ENCODE measurements at regions not wholly inside any gene's neighbourhood (a gene's known extent, or its start where the extent isn't known, plus 50 kb on each side); places are given as distances from the start of the nearest gene placed in this dataset.
"Not testable (repeated sequence)": the region's sequence is repeated elsewhere in the genome, so short reads cannot be mapped to it uniquely, and the experiment has no call there.

- no peak for DNase-seq
These were observed 999.5 kb upstream of the INTU start for GRCh38 chr4:126633306-126633705.

- DNase-seq = no peak
These were observed 995.1 kb upstream of the INTU start for GRCh38 chr4:126637706-126638105.

GRCh38 chr4:126647320-126647719 is 985.4 kb upstream of the INTU start:
- no peak for DNase-seq

DNA sequence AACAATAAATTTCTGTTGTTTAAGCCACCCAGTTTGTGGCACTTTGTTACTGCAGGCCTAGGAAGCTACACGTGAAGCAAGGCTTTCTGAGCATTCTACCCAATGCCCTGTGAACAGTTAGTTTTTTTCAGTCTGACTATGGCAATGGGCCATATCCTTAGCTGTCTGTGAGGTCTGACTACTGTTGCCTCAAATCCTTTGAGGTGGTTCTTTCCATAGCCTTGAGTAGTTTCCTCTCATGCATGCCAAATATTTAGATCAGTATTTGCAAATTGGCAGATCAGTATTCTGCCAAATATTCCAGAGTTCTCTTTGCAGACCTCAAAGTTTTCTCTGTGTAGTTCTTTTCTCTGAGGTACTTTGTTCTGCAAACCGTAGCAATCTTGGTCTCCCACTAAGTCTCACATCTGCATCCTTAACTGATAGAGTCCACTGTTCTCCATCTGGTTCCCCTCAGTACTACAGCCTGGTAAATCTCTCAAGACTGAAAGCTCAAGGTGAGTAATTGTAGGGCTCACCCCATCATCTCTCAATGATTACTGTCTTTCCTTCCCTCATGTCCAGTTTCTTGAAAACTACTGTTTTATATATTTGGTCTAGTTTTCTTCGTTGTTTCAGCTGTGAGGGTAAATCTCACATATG is 984.9 kb upstream of the INTU start:
- no peak for DNase-seq

DNA sequence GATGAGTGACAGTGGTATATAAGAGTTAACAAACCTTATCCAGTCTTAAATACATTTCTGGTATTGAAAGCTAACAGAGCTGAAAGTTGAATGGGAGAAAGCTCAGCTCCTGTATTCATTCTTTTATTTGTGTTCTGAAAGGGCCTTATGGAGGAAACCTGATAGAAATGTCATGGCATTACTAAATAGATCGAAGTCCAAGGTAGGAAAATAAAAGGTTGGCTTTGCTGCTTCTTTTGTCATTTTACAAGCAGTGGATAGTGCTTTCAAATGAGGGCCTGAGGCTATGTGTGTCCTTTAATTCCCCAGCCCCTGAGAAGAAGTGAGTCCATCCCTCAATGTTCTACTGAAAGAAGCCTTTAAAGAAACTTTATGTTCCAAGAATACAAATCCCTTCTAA is 974.3 kb upstream of the INTU start:
- DNase-seq = no peak

DNA sequence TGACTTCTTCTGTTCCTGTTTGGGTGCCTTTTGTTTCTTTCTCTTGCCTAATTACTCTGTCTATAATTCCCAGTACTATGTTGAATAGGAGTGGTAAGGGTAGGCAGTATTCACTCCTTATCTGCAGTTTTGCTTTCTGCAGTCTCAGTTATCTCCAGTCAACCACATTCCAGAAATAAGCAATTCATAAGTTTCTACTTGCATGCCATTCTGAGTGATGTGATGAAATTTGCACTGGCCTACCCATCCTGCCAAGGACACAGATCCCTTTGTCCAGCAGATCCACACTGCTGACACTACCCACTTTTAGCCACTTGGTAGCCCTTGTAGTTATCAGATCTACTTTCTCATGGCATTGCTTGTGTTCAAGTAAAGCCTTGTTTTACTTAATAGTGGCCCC is 971.6 kb upstream of the INTU start:
- no peak for DNase-seq

- DNase-seq = no peak
These were observed 967.9 kb upstream of the INTU start for GRCh38 chr4:126664839-126665238.

DNA sequence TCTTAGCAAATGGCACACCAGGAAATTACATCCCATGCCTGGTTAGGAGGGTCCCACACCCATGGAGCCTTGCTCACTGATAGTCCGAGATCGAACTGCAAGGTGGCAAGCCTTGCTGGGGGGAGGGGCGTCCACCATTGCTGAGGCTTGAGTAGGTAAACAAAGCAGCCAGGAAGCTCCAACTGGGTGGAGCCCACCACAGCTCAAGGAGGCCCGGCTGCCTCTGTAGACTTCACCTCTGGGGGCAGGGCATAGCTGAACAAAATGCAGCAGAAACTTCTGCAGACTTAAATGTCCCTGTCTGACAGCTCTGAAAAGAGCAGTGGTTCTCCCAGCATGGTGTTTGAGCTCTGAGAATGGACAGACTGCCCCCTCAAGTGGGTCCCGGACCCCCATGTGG is 962.7 kb upstream of the INTU start:
- DNase-seq = not testable (repeated sequence)

DNA sequence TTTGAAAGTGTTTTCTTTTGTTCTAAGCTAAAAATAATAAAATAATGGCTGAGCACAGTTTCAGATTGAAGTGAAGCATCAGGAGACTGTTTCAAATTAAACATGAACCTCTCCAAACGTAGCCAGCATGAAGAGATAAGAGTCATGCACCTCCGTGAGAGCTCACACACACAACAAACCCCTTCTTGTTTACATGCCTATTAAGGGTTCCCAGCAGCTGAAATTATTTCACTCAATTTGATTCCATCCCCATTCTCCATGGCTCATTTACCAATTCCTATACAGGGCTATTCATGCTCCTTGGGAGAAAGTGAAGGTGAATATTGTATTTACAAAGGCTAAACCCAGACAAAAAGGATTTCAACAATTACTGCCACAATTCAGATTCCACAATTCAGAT is 954.1 kb upstream of the INTU start:
- no peak for DNase-seq

GRCh38 chr4:126679303-126679702 is 953.5 kb upstream of the INTU start:
- no peak for DNase-seq

DNA sequence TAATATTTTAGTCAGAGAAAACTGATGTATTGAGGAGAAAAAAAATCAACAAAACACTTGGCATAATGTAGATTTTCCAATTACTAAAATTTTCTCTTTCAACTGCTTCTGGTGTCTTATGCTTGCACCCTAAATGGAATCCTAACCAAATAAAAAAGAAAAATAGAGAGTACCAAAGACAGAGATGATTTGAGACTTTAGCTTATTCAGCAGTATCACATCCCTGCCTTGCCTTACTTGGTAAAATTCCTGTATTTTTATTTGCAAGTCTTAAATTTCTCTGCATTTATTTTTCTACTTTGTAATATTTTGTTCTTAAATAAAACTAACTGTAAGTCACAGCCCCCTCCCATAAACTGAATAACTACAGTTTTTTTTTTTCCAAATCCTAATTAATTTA is 950.5 kb upstream of the INTU start:
- DNase-seq = no peak

- no peak for DNase-seq
These were observed 946.3 kb upstream of the INTU start for GRCh38 chr4:126686491-126686890.

DNA sequence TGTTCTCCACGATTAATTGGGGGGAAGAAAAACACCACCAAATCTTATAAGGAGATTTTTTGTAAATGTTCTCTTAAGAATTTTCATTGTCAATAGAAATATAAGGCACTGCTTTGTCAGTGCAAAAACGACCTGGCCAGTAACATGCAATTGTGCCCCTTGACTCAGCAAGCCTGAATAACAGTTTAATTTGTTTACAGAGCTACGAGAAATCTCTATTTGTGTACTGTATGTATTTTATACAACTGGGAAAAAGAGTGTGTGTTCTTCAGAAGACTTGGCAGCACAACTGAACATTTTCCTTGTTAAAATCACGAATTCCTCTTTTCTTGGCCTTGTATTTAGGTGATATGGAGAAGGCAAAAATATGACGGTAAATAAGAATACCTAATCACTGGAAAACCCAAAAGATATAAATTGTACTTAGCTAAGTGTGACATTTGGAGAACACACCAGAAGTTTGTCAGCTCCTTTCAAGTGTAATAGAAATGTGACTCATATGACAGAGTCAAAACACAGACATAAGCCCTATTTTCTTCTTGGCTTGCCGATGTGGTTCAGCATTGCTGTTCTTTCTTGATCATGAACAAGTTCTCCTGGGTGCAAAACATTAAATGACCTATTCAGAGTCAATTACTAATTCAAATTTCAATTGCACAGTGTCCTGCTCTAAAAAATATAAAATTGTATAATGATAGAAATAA is 945.0 kb upstream of the INTU start:
- DNase-seq = no peak

GRCh38 chr4:126691797-126692196 is 941.0 kb upstream of the INTU start:
- no peak for DNase-seq

- DNase-seq = no peak
These were observed 935.0 kb upstream of the INTU start for GRCh38 chr4:126697748-126698147.

DNA sequence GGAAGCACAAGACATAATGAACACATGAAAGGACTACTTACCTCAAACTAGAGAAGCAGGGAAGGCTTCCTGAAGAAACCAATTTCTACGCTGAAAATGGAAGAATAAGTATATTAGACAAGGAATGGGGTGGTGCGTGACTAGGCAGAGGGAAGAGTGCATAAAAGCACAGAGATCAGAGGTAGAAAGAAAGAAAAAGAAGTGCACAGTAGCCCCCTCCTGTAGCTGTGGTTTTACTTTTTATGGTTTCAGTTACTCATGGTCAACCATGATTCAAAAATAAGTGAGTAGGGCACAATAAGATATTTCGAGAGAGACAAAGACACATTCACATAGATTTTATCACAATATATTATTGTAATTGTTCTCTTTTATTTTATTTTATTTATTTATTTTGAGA is 934.5 kb upstream of the INTU start:
- no peak for DNase-seq

GRCh38 chr4:126701756-126702155 is 931.0 kb upstream of the INTU start:
- no peak for DNase-seq

DNA sequence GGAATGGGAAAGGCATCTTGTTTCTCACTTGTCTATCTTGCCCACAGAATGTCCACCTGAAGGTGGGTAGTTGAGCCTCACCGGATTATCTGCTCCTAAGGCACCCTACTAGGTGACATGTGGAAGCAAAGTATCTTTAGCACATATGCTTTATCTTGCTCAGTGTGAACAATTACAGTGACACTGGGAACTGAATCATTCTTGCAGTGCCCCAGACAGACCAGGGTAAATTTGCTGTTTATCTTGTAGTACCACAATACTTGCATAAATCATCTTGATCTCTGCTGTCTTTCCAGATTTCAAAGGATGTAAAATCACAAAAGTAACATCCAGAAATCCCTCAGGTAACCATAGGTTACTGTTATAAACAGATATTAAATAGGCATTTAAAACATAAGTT is 930.0 kb upstream of the INTU start:
- no peak for DNase-seq

DNA sequence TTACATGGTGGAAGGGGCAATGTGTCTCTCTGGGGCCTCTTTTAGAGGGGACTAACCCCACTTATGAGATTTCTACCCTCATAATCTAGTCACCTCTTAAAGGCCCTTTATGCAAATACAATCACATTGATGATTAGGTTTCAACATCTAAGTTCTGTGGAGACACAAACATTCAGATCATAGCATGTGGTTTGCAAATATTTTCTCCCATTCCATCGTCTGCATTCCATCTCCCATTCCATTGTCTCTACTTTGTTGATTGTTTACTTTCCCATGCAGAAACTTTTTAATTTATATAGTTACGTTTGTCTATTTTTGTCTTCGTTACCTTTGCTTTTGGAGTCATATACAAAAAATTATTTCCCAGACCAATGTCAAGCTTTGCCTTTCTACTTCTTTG is 927.5 kb upstream of the INTU start:
- DNase-seq = no peak

- no peak for DNase-seq
These were observed 924.0 kb upstream of the INTU start for GRCh38 chr4:126708716-126709115.

- DNase-seq = no peak
These were observed 921.8 kb upstream of the INTU start for GRCh38 chr4:126710935-126711334.

DNA sequence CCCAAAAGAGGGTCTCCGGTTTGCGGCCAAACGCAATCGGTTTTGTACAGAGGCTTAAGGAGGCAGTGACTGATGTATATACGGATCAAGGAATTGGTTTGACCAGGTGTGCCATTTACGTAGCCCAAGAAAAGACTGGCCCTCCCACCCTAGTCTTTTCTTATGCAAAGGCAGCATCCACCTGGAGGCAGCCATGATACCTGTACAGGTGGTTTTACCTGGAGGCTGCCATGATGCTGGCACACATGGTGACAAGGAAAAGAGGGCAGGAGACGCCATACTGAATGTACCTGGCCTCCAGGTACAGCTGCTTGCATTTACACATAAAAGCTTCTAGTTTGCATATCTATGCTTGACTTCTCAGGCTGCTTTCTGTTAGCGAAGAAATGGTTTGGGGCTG is 917.7 kb upstream of the INTU start:
- DNase-seq = no peak

DNA sequence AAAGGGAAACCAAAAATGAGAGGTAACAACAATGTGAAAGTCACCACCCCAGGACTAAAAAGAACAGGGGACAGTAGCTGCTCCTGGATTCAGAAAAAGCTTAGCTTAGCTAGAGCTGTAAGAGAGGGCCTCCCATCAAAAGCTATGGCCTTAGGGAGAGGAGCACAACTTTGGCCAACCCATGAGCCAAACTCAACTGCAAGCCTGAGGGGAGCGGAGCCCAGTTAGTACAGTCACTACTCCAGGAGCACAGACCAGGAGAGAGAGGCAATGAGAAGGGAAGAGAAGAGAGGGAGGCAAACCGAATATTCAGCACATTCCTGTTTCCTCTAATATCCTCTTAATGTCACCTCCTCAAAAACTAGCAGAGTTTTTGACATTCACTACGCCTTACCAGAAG is 917.1 kb upstream of the INTU start:
- DNase-seq = no peak

DNA sequence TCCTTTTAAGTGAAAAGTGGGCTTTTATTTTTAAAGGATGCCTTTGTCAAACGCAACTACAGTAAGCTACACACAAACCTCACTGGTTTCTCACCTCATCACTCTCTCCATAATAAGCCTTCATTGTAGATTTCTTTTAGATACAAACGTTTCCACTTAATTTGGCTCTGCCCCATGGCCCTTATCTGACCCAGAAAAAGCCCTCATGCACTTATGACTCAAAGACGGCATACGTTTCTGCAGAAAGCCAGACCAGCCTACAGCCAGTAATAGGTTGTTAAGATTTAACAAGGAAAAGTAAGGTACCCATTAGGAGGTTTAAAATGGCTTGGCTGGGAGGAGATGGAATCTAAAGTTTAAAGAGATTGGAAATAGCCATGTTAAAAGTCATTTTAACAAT is 914.6 kb upstream of the INTU start:
- no peak for DNase-seq

DNA sequence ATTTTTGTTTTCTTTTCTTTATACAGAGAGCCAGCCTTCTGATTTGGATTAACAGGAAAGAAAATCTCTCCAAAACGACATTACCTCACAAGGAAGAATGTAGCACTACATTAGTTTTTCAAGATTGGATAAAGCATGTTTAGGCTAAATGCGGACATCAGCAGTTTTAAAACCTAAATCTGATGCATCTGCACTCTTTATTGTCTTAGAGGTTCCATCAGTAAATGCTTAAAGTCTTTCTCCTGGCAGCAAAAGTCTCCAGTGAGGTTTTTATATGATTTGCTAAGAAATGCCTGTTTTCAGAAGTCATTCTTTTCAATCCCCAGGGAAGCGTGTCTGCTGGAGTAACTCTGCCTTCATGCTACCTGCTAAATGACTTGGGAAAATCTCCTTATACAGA is 912.9 kb upstream of the INTU start:
- no peak for DNase-seq
